ENCODE measurements at regions not wholly inside any gene's neighbourhood (a gene's known extent, or its start where the extent isn't known, plus 50 kb on each side); places are given as distances from the start of the nearest gene placed in this dataset.

DNA sequence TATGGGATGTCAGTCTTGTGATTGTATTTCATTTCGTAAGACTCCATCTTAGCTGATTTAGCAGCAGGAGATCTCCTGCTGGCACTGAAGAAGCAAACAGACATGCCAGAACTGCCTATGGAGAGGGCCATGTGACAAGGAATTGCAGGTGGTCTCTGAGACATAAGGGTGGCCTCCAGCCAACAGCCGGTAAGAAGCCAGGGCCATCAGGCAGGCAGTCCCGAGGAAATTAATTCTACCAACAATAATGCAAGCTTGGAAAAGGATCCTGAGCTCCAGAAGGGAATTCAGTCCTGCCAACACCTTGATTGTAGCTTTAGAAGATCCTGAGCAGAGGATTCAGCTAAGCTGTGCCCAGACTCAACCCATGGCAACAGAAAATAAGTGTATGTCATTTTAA, 87.1 kb upstream of the DNAJC10 start:
- Histone ChIP-seq H3K4me1 (ENCODE audit: control insufficient read depth, insufficient read depth, low read length) (no peaks in the 10 kb centered on the region), H3K27ac (ENCODE audit: insufficient read depth, low read depth, low read length, poor library complexity, severe bottlenecking) (no peak overlapping the region), H3K36me3 (ENCODE audit: control insufficient read depth, insufficient read depth, low read length) (no peaks in the 10 kb centered on the region), H3K4me3 (ENCODE audit: insufficient read depth, low read depth, low read length) (no peak overlapping the region), H3K27me3 (ENCODE audit: control insufficient read depth, insufficient read depth, low read length, poor library complexity, severe bottlenecking) (no peaks in the 10 kb centered on the region), H3K9me3 (ENCODE audit: control insufficient read depth, low read length) (no peaks in the 10 kb centered on the region)
- 76 to 85% methylated on average over 3 of the region's 3 CpGs for WGBS, 2 experiments

DNA sequence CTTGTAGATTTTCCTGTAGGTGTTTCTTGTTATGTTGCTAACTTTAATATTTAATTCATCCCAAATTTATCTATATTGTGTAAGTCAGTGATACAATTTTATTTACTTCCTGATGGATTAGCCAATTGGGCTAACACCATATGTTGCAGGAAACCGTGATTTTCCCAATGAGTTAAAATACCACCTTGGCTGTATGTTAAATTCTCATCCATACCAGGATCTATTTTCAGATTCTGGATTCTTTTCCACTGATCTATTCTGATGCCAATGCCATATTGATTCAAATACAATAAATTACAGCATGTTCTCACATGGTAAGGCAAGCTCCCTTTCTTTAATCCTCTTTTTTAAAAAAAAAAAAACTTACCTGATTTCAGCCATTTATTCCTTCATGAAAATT, 85.8 kb upstream of the DNAJC10 start:
- H3K27ac ChIP-seq (ENCODE audit: insufficient read depth, low read depth, low read length, poor library complexity, severe bottlenecking), result no peak overlapping the region
- WGBS, 2 experiments, result 90% methylated on average over 1 of the region's 1 CpG
- no peaks in the 10 kb centered on the region for H3K36me3 ChIP-seq (ENCODE audit: control insufficient read depth, insufficient read depth, low read length)
- H3K4me1 ChIP-seq (ENCODE audit: control insufficient read depth, insufficient read depth, low read length), result no peaks in the 10 kb centered on the region
- no peaks in the 10 kb centered on the region for H3K27me3 ChIP-seq (ENCODE audit: control insufficient read depth, insufficient read depth, low read length, poor library complexity, severe bottlenecking)
- no peak overlapping the region for H3K4me3 ChIP-seq (ENCODE audit: insufficient read depth, low read depth, low read length)
- no peaks in the 10 kb centered on the region for H3K9me3 ChIP-seq (ENCODE audit: control insufficient read depth, low read length)

DNA sequence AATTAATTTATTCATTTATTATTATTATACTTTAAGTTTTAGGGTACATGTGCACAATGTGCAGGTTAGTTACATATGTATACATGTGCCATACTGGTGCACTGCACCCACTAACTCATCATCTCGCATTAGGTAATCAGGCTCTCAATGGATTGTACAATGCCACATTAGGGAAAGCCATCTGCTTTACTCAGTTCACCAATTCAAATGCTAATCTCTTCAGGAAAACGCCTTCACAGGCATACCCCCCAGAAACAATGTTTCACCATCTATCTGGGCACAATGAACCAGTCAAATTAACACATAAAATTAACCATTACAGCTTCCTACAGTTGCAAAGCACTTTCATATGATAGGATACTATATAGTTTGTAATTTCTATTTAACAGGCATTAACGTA, 84.8 kb upstream of the DNAJC10 start:
- Histone ChIP-seq H3K27ac (ENCODE audit: insufficient read depth, low read depth, low read length, poor library complexity, severe bottlenecking) (no peak overlapping the region), H3K4me3 (ENCODE audit: insufficient read depth, low read depth, low read length) (no peak overlapping the region), H3K27me3 (ENCODE audit: control insufficient read depth, insufficient read depth, low read length, poor library complexity, severe bottlenecking) (no peaks in the 10 kb centered on the region), H3K36me3 (ENCODE audit: control insufficient read depth, insufficient read depth, low read length) (no peaks in the 10 kb centered on the region), H3K9me3 (ENCODE audit: control insufficient read depth, low read length) (no peaks in the 10 kb centered on the region), H3K4me1 (ENCODE audit: control insufficient read depth, insufficient read depth, low read length) (no peaks in the 10 kb centered on the region)
- WGBS, 2 experiments, result 20 to 23% methylated on average over 2 of the region's 3 CpGs

DNA sequence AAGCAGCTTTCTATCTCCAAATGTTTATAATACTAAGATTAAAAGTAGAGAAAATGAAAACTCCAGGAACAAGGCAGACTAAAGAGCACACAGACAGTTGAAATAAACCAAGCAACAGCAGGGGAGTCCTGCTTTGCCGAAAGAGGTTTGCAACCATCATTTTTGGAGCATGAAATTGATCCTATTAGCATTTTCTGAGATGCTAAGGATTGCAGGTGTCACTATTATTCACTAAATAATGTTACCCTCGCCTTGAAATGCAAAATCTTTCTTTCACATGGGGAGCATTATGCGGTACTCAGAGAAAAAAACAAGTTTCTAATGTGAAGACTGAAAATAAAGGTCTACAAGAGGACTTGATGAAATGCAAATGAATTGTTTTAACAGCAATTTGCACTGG, 81.7 kb upstream of the DNAJC10 start:
- Histone ChIP-seq H3K36me3 (ENCODE audit: control insufficient read depth, insufficient read depth, low read length) (no peaks in the 10 kb centered on the region), H3K27ac (ENCODE audit: insufficient read depth, low read depth, low read length, poor library complexity, severe bottlenecking) (no peak overlapping the region), H3K27me3 (ENCODE audit: control insufficient read depth, insufficient read depth, low read length, poor library complexity, severe bottlenecking) (no peaks in the 10 kb centered on the region), H3K9me3 (ENCODE audit: control insufficient read depth, low read length) (no peaks in the 10 kb centered on the region), H3K4me3 (ENCODE audit: insufficient read depth, low read depth, low read length) (no peak overlapping the region), H3K4me1 (ENCODE audit: control insufficient read depth, insufficient read depth, low read length) (peaks cover 4% of the 10 kb centered on the region)
- WGBS, 2 experiments, result 55 to 71% methylated on average over 2 to 3 of the region's 3 CpGs

DNA sequence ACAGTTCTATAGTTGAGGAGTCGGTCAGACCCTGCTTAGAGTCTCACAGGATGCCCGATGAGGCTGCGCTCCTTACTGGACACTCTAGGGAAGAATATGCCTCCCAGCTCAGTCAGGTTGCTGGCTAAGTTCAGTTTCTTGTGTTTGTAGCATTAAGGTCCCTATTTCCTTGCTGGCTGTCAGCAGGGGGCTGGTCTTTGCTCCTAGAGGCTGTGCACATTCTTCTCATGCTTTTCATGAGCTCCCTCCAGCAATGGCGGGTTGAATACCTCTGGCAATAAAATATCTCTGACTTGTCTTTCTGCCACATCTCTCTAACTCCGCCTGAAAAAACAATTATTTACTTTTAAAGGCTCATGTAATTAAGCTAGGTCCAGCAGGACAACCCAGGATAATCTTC, 79.4 kb upstream of the DNAJC10 start:
- H3K4me1 ChIP-seq (ENCODE audit: control insufficient read depth, insufficient read depth, low read length), result peaks cover 4% of the 10 kb centered on the region
- no peak overlapping the region for H3K4me3 ChIP-seq (ENCODE audit: insufficient read depth, low read depth, low read length)
- no peaks in the 10 kb centered on the region for H3K36me3 ChIP-seq (ENCODE audit: control insufficient read depth, insufficient read depth, low read length)
- H3K27me3 ChIP-seq (ENCODE audit: control insufficient read depth, insufficient read depth, low read length, poor library complexity, severe bottlenecking), result no peaks in the 10 kb centered on the region
- no peak overlapping the region for H3K27ac ChIP-seq (ENCODE audit: insufficient read depth, low read depth, low read length, poor library complexity, severe bottlenecking)
- H3K9me3 ChIP-seq (ENCODE audit: control insufficient read depth, low read length), result no peaks in the 10 kb centered on the region
- 40 to 46% methylated on average over 5 of the region's 5 CpGs for WGBS, 2 experiments

DNA sequence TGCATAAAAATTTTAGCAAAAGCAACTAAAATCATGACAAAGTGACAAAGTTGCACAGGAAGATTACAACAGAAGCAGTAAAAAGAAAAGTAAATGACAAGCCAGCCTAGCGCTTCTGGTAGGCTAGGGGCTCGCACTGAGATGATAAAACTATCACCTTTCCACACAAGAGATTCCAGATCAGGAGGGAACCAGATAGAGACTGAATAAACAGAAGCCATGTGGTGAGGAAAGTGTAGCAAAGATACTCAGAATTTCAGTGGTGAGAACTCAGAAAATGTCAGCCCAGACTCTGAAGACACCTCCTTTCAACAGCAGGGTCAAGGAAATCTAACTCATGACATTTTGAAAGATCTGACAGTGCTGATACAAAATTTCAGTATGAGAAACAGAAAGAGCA, 77.4 kb upstream of the DNAJC10 start:
- WGBS, 2 experiments, result 93 to 100% methylated on average over 1 to 2 of the region's 2 CpGs
- no peaks in the 10 kb centered on the region for H3K9me3 ChIP-seq (ENCODE audit: control insufficient read depth, low read length)
- no peak overlapping the region for H3K4me3 ChIP-seq (ENCODE audit: insufficient read depth, low read depth, low read length)
- H3K27ac ChIP-seq (ENCODE audit: insufficient read depth, low read depth, low read length, poor library complexity, severe bottlenecking), result no peak overlapping the region
- H3K4me1 ChIP-seq (ENCODE audit: control insufficient read depth, insufficient read depth, low read length), result peaks cover 4% of the 10 kb centered on the region
- no peaks in the 10 kb centered on the region for H3K27me3 ChIP-seq (ENCODE audit: control insufficient read depth, insufficient read depth, low read length, poor library complexity, severe bottlenecking)
- H3K36me3 ChIP-seq (ENCODE audit: control insufficient read depth, insufficient read depth, low read length), result no peaks in the 10 kb centered on the region

DNA sequence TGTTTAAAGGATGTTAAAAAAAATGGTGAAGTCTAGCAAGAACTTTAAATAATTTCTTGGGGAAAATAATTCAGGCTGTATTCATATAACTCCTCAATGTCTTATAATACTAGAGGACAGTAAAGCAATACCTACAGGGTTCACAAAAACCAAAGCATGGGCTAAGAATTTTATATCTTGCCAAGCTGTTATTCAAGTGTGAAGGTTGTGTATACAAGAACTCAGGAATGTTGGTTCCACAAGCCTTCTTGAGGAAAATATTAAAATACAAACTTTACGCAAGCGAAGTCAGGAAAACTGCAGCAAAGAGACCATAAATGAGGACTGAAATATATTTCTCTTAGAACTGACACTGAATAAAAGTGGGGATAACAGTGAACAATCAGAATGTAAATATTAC, 76.1 kb upstream of the DNAJC10 start:
- Histone ChIP-seq H3K4me3 (ENCODE audit: insufficient read depth, low read depth, low read length) (no peak overlapping the region), H3K36me3 (ENCODE audit: control insufficient read depth, insufficient read depth, low read length) (no peaks in the 10 kb centered on the region), H3K27ac (ENCODE audit: insufficient read depth, low read depth, low read length, poor library complexity, severe bottlenecking) (no peak overlapping the region), H3K27me3 (ENCODE audit: control insufficient read depth, insufficient read depth, low read length, poor library complexity, severe bottlenecking) (no peaks in the 10 kb centered on the region), H3K9me3 (ENCODE audit: control insufficient read depth, low read length) (no peaks in the 10 kb centered on the region), H3K4me1 (ENCODE audit: control insufficient read depth, insufficient read depth, low read length) (peaks cover 4% of the 10 kb centered on the region)
- WGBS, 2 experiments, result 98 to 100% methylated on average over 2 of the region's 2 CpGs

DNA sequence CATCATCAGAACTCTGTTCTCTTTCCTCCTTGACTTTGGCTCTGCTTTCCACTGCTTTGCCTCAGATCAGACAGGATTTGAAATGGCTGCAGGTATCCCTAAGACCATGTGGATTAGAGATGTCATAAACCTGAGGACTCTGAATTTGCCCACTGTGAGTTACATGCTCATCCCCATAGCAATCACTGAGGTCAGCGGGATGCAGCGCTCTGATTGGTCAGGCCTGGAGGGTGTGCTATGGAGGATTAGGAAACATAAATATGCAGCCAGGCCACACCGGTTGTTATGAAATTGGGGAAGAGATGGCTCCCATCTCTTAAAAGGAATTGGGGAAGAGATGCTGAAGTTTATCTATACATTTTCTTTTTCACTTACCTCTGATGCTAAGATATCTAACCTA, 73.7 kb upstream of the DNAJC10 start:
- Histone ChIP-seq H3K4me3 (ENCODE audit: insufficient read depth, low read depth, low read length) (no peak overlapping the region), H3K27me3 (ENCODE audit: control insufficient read depth, insufficient read depth, low read length, poor library complexity, severe bottlenecking) (no peaks in the 10 kb centered on the region), H3K9me3 (ENCODE audit: control insufficient read depth, low read length) (no peaks in the 10 kb centered on the region), H3K36me3 (ENCODE audit: control insufficient read depth, insufficient read depth, low read length) (no peaks in the 10 kb centered on the region), H3K4me1 (ENCODE audit: control insufficient read depth, insufficient read depth, low read length) (no peaks in the 10 kb centered on the region), H3K27ac (ENCODE audit: insufficient read depth, low read depth, low read length, poor library complexity, severe bottlenecking) (no peak overlapping the region)
- 80 to 95% methylated on average over 3 of the region's 3 CpGs for WGBS, 2 experiments

DNA sequence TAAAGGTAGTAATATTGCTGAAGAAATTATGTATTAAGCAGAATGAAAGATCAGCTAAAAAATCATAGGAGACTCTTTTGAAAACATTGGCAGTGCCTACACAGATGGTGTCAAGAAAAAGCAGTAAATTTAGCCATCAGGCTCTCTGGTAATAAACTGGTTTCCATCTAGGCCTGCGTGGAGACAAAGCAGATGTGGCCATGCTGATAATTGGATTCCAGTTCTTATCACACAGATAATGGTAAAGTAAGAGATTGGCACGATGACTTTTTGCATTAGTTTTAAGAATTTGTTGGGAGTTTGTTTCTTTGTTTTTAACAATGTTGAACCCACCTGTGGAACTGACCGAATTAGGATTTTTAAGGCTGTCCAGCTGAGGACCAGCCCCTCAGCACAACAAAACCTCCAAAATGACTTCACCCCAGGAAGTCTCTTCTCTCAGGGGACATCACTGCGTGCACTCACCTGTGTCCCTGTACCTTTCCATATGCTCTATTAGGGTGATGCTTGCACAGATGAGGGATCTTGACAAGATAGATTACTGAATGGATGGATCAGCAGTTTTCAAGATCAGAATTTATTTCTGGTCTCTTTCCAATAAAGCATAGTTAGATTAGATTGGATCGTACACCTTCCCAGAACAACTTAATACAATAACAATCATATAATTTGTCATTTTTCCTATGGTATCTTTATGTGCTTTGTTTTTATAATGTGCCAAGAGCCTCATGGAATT, 69.1 kb upstream of the DNAJC10 start:
- Histone ChIP-seq H3K4me1 (ENCODE audit: control insufficient read depth, insufficient read depth, low read length) (no peaks in the 10 kb centered on the region), H3K27ac (ENCODE audit: insufficient read depth, low read depth, low read length, poor library complexity, severe bottlenecking) (no peak overlapping the region), H3K4me3 (ENCODE audit: insufficient read depth, low read depth, low read length) (no peak overlapping the region), H3K36me3 (ENCODE audit: control insufficient read depth, insufficient read depth, low read length) (no peaks in the 10 kb centered on the region), H3K27me3 (ENCODE audit: control insufficient read depth, insufficient read depth, low read length, poor library complexity, severe bottlenecking) (no peaks in the 10 kb centered on the region), H3K9me3 (ENCODE audit: control insufficient read depth, low read length) (no peaks in the 10 kb centered on the region)
- 88 to 94% methylated on average over 4 of the region's 5 CpGs for WGBS, 2 experiments

DNA sequence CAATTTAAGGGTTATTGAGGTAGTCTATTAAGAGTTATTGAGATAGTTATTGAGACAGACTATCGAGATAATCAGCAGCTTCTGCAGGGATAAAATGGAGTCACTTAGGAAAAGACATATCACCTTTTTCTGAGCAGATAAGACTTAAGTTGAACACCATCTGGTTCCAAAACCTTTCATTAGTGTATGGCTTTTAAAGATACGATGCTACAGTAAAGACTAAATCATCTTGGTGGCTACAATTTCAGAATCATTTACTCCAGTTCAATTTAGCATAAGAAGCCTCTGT, 68.6 kb upstream of the DNAJC10 start:
- Histone ChIP-seq H3K36me3 (ENCODE audit: control insufficient read depth, insufficient read depth, low read length) (no peaks in the 10 kb centered on the region), H3K9me3 (ENCODE audit: control insufficient read depth, low read length) (no peaks in the 10 kb centered on the region), H3K4me3 (ENCODE audit: insufficient read depth, low read depth, low read length) (no peak overlapping the region), H3K27ac (ENCODE audit: insufficient read depth, low read depth, low read length, poor library complexity, severe bottlenecking) (no peak overlapping the region), H3K27me3 (ENCODE audit: control insufficient read depth, insufficient read depth, low read length, poor library complexity, severe bottlenecking) (no peaks in the 10 kb centered on the region), H3K4me1 (ENCODE audit: control insufficient read depth, insufficient read depth, low read length) (no peaks in the 10 kb centered on the region)
- WGBS, 2 experiments, result 93% methylated on average over 2 of the region's 2 CpGs

DNA sequence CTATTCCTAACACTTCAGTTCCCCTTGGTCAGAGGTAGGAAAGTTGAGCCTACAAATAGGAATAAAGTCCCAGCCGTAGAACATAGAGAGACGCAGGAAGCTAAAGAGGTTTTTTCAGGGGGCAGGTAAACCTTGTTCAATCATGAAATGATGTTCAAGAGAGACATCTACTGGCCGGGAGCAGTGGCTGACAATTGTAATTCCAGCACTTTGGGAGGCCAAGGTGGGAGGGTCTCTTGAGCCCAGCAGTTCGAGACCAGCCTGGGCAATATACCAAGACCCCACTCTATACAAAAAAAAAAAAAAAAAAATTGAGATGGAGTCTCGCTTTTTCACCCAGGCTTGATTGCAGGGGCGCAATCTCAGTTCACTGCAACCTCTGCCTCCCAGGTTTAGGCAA, 66.7 kb upstream of the DNAJC10 start:
- no peak overlapping the region for H3K4me3 ChIP-seq (ENCODE audit: insufficient read depth, low read depth, low read length)
- H3K36me3 ChIP-seq (ENCODE audit: control insufficient read depth, insufficient read depth, low read length), result no peaks in the 10 kb centered on the region
- no peaks in the 10 kb centered on the region for H3K4me1 ChIP-seq (ENCODE audit: control insufficient read depth, insufficient read depth, low read length)
- H3K27me3 ChIP-seq (ENCODE audit: control insufficient read depth, insufficient read depth, low read length, poor library complexity, severe bottlenecking), result no peaks in the 10 kb centered on the region
- WGBS, 2 experiments, result 58 to 64% methylated on average over 6 of the region's 6 CpGs
- no peak overlapping the region for H3K27ac ChIP-seq (ENCODE audit: insufficient read depth, low read depth, low read length, poor library complexity, severe bottlenecking)
- H3K9me3 ChIP-seq (ENCODE audit: control insufficient read depth, low read length), result no peaks in the 10 kb centered on the region

Measured in ectodermal cell (in vitro differentiated cells).